Cardiac muscle cell (in vitro differentiated cells and primary cell): ENCODE measurements at regions not wholly inside any gene's neighbourhood (a gene's known extent, or its start where the extent isn't known, plus 50 kb on each side); places are given as distances from the start of the nearest gene placed in this dataset.

Experiments
- DNase-seq, 2 donors: peaks; one replicate each; pipeline versions ENCODE4 v3.0.0 to v3.0.0-alpha.2; 2010 to 2017; ENCODE audit warnings: low read depth in 1 of 2, low spot score in 1 of 2
- H3K27ac ChIP-seq: fragments of 200-600 bp; sonication (generic); 2 replicates; pipeline ENCODE4 v1.5.1; 2016
- H3K27me3 ChIP-seq: fragments of 200-600 bp; sonication (generic); 2 replicates; pipeline ENCODE4 v1.6.0; 2016; ENCODE audit warnings: control low read depth
- H3K36me3 ChIP-seq: fragments of 200-600 bp; sonication (generic); 2 replicates; pipeline ENCODE4 v1.5.1; 2016; ENCODE audit warnings: control low read depth
- H3K4me1 ChIP-seq: fragments of 200-600 bp; sonication (generic); 2 replicates; pipeline ENCODE4 v1.8.1; 2017; ENCODE audit warnings: low read depth, mild to moderate bottlenecking, mixed run types
- H3K4me3 ChIP-seq: fragments of 200-600 bp; sonication (generic); 2 replicates; pipeline ENCODE4 v1.5.1; 2016; ENCODE audit warnings: mild to moderate bottlenecking
- H3K9me3 ChIP-seq: fragments of 200-600 bp; sonication (generic); 2 replicates; pipeline ENCODE4 v1.5.1; 2017; ENCODE audit warnings: low read depth, mild to moderate bottlenecking, control low read depth
- CTCF ChIP-seq: IDR thresholded peaks from 2 replicates; pipeline ENCODE4 v1.5.1; 2012; ENCODE audit warnings: low read depth, mild to moderate bottlenecking, low read length

- no peaks in the 10 kb centered on the region for H3K27me3 ChIP-seq
- no peaks in the 10 kb centered on the region for H3K36me3 ChIP-seq
- no peak overlapping the region for H3K4me3 ChIP-seq
- DNase-seq = no peak
- H3K27ac ChIP-seq = no peak overlapping the region
- H3K9me3 ChIP-seq = no peaks in the 10 kb centered on the region
- TF ChIP-seq CTCF = no peak
- peaks cover 5% of the 10 kb centered on the region for H3K4me1 ChIP-seq
These were observed 342.1 kb downstream of the MATN1 start for GRCh38 chr1:30381266-30381665.

- Histone ChIP-seq H3K9me3 (no peaks in the 10 kb centered on the region), H3K4me1 (peaks cover 5% of the 10 kb centered on the region), H3K27ac (no peak overlapping the region), H3K36me3 (no peaks in the 10 kb centered on the region), H3K4me3 (no peak overlapping the region), H3K27me3 (no peaks in the 10 kb centered on the region)
- DNase-seq = no peak
- TF ChIP-seq CTCF = no peak
These were observed 342.8 kb downstream of the MATN1 start for GRCh38 chr1:30380625-30380984.

GRCh38 chr1:30379684-30380624 lies 343.4 kb downstream of the MATN1 start:
- H3K4me1 ChIP-seq = peaks cover 5% of the 10 kb centered on the region
- TF ChIP-seq CTCF = peak; percentile 81
- no peaks in the 10 kb centered on the region for H3K27me3 ChIP-seq
- H3K4me3 ChIP-seq = no peak overlapping the region
- peak; percentile 83 to 88 for DNase-seq
- H3K36me3 ChIP-seq = no peaks in the 10 kb centered on the region
- H3K9me3 ChIP-seq = no peaks in the 10 kb centered on the region
- H3K27ac ChIP-seq = no peak overlapping the region

- Histone ChIP-seq H3K36me3 (no peaks in the 10 kb centered on the region), H3K27me3 (no peaks in the 10 kb centered on the region), H3K4me1 (peaks cover 5% of the 10 kb centered on the region), H3K27ac (no peak overlapping the region), H3K9me3 (no peaks in the 10 kb centered on the region), H3K4me3 (no peak overlapping the region)
- no peak for TF ChIP-seq CTCF
- DNase-seq = peak in 1 of 2 donors; percentile 96
These were observed 344.3 kb downstream of the MATN1 start for GRCh38 chr1:30378991-30379581.

- peaks cover 5% of the 10 kb centered on the region for H3K4me1 ChIP-seq
- H3K27me3 ChIP-seq = no peaks in the 10 kb centered on the region
- DNase-seq = no peak
- no peaks in the 10 kb centered on the region for H3K9me3 ChIP-seq
- no peak overlapping the region for H3K27ac ChIP-seq
- no peak for TF ChIP-seq CTCF
- H3K36me3 ChIP-seq = no peaks in the 10 kb centered on the region
- H3K4me3 ChIP-seq = no peak overlapping the region
These were observed 345.3 kb downstream of the MATN1 start for GRCh38 chr1:30378003-30378596.
